Stimulated activated CD4-positive, alpha-beta T cell treated with anti-CD3 and anti-CD28 coated beads, Interleukin-12 subunit alpha, Interleukin-12 subunit beta, amount 100 ng/mL, for 48 hours (primary cell): ENCODE measurements at regions not wholly inside any gene's neighbourhood (a gene's known extent, or its start where the extent isn't known, plus 50 kb on each side); places are given as distances from the start of the nearest gene placed in this dataset.
"Not testable (repeated sequence)": the region's sequence is repeated elsewhere in the genome, so short reads cannot be mapped to it uniquely, and the experiment has no call there.

Source experiments
- DNase-seq, 3 donors: peaks; one replicate each; pipeline ENCODE4 v3.0.0-alpha.2; 2020; ENCODE audit warnings: low read depth in 2 of 3, low spot score in 1 of 3

GRCh38 chr15:66882251-66883020, 180.4 kb downstream of the SMAD6 start:
- DNase-seq: no peak

GRCh38 chr15:66883284-66883911, 181.4 kb downstream of the SMAD6 start:
- DNase-seq: no peak

GRCh38 chr15:66884115-66884622, 181.2 kb upstream of the SMAD3 start:
- no peak for DNase-seq

GRCh38 chr15:66884661-66885237, 180.7 kb upstream of the SMAD3 start:
- no peak for DNase-seq

GRCh38 chr15:66885281-66885915, 180.0 kb upstream of the SMAD3 start:
- no peak for DNase-seq

GRCh38 chr15:66886241-66886675, 179.1 kb upstream of the SMAD3 start:
- no peak for DNase-seq

- DNase-seq: no peak
These were observed 178.6 kb upstream of the SMAD3 start for GRCh38 chr15:66886686-66887273.

GRCh38 chr15:66889298-66889697, 176.1 kb upstream of the SMAD3 start:
- DNase-seq: not testable (repeated sequence)

GRCh38 chr15:66891776-66892175, 173.6 kb upstream of the SMAD3 start:
- no peak for DNase-seq

- DNase-seq: no peak
These were observed 172.1 kb upstream of the SMAD3 start for GRCh38 chr15:66893294-66893693.

- no peak for DNase-seq
These were observed 171.0 kb upstream of the SMAD3 start for GRCh38 chr15:66894363-66894762.

GRCh38 chr15:66894986-66895780, 170.2 kb upstream of the SMAD3 start:
- no peak for DNase-seq

GRCh38 chr15:66895794-66896453, 169.5 kb upstream of the SMAD3 start:
- DNase-seq: no peak

GRCh38 chr15:66896611-66897010, 168.8 kb upstream of the SMAD3 start:
- DNase-seq: no peak

- no peak for DNase-seq
These were observed 168.0 kb upstream of the SMAD3 start for GRCh38 chr15:66897416-66897815.

GRCh38 chr15:66897971-66898370, 167.4 kb upstream of the SMAD3 start:
- no peak for DNase-seq

GRCh38 chr15:66898656-66899386, 166.6 kb upstream of the SMAD3 start:
- DNase-seq: no peak

GRCh38 chr15:66899555-66900350, 165.6 kb upstream of the SMAD3 start:
- DNase-seq: no peak
